GM12864 (cell line): ENCODE measurements at regions not wholly inside any gene's neighbourhood (a gene's known extent, or its start where the extent isn't known, plus 50 kb on each side); places are given as distances from the start of the nearest gene placed in this dataset.
"Not testable (repeated sequence)": the region's sequence is repeated elsewhere in the genome, so short reads cannot be mapped to it uniquely, and the experiment has no call there.

ENCODE experiments used
- DNase-seq: peaks from one replicate; pipeline ENCODE4 v3.0.0-alpha.2; 2011; ENCODE audit warnings: low read depth
- H3K4me3 ChIP-seq: 2 replicates; pipeline ENCODE4 v1.5.1; 2011; ENCODE audit warnings: mild to moderate bottlenecking, low read depth, low read length, control low read depth
- TF ChIP-seq, protein P1 (sequence below): IDR thresholded peaks from 2 replicates; pipeline ENCODE4 v1.5.1; 2011; ENCODE audit warnings: low read depth, mild to moderate bottlenecking, moderate library complexity, low read length, control low read depth, inconsistent platforms; ENCODE audit errors: missing control alignments

DNA sequence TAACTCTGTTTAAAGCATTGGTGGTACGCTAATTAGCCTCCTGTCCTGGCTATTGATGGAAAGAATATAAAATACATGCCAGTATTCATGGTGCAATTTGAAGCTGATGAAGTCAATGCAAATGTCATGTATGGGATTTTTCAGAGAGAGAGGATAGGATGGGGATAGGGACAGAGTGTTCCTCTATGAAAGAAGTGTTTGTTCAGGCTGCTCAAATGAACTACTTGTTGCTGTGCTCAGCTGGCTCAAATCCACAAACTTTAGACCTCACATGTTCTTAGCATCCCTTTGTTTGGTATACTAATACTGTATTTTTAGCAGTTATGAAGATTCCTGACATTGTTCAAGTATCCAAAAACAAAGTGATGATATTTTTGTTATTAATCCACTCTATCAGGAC is 116.5 kb downstream of the SLITRK1 start:
- TF ChIP-seq, protein P1, sequence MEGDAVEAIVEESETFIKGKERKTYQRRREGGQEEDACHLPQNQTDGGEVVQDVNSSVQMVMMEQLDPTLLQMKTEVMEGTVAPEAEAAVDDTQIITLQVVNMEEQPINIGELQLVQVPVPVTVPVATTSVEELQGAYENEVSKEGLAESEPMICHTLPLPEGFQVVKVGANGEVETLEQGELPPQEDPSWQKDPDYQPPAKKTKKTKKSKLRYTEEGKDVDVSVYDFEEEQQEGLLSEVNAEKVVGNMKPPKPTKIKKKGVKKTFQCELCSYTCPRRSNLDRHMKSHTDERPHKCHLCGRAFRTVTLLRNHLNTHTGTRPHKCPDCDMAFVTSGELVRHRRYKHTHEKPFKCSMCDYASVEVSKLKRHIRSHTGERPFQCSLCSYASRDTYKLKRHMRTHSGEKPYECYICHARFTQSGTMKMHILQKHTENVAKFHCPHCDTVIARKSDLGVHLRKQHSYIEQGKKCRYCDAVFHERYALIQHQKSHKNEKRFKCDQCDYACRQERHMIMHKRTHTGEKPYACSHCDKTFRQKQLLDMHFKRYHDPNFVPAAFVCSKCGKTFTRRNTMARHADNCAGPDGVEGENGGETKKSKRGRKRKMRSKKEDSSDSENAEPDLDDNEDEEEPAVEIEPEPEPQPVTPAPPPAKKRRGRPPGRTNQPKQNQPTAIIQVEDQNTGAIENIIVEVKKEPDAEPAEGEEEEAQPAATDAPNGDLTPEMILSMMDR, result no peak
- no peak overlapping the region for H3K4me3 ChIP-seq
- no peak for DNase-seq

DNA sequence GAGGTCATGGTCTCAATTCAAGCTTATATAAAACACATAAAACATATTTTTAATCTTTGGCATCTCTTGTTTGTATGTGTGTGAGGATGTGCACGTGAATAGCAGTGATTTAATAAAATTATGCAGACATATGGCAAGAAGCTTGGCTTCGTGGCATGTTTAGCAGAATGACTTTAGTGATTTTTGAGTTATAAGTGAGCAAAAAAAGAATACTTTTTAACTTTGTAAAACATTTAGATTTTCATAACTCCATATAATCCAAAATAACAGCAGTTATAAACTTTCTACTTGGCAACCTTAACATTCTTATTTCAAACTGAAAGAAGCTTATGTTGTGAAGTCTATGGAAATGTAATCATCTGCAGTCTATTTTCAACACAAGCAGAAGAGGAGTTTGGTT is 120.6 kb downstream of the SLITRK1 start:
- no peak for DNase-seq
- no peak overlapping the region for H3K4me3 ChIP-seq
- TF ChIP-seq, protein P1, result no peak

DNA sequence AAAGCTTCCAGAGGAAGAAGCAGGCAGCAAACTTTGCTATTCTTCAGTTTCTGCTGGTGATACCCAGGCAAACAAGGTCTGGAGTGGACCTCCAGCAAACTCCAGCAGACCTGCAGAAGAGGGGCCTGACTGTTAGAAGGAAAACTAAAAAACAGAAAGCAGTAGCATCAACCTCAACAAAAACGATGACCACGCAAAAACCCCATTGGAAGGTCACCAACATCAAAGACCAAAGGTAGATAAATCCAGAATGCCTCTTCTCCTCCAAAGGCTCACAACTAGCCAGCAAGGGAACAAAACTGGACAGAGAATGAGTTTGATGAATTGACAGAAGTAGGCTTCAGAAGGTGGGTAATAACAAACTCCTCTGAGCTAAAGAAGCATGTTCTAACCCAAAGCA is 127.1 kb downstream of the SLITRK1 start:
- not testable (repeated sequence) for H3K4me3 ChIP-seq, DNase-seq

DNA sequence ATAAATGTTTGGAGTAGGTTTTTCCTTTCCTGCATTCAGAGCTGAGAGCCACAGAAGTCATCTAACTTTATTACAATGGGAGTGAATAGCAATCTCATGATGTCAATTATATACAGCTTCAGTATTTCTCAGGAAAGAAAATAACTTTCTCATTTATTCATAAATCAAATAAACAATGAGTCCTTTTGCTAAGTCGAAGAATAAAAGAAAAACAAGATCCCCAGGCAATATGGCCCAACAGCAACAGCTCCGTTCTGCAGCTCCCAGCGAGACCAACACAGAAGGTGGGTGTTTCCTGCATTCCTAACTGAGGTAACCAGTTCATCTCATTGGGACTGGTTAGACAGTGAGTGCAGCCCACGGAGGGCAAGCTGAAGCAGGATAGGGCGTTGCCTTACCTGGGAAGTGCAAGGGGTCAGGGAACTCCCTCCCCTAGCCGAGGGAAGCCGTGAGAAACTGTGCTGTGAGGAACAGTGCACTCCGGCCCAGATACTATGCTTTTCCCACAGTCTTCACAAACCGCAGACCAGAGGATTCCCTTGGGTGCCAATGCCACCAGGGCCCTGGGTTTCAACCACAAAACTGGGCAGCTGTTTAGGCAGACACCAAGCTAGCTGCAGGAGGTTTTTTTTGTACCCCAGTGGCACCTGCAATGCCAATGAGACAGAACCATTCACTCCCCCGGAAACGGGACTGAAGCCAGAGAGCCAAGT is 128.2 kb downstream of the SLITRK1 start:
- TF ChIP-seq, protein P1, result no peak
- no peak for DNase-seq
- no peak overlapping the region for H3K4me3 ChIP-seq

DNA sequence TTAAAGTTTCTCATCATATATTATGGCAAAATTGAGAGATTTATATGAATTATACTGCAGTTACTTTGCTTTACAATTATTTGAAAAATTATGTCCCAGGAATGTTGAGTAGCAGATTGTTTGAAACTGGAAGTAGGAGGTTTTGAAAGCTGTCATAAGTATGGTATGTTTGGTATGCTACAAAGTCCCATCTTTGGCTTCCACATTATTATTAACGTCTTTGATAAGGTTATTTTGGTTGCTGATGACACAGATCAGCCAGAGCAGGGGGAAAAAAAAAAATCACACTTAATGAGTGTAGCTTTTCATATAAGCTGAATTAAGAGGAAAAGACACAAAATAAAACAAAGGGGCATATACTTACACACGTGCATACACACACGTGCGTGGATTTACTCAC is 130.1 kb downstream of the SLITRK1 start:
- TF ChIP-seq, protein P1, result no peak
- no peak for DNase-seq
- no peak overlapping the region for H3K4me3 ChIP-seq

DNA sequence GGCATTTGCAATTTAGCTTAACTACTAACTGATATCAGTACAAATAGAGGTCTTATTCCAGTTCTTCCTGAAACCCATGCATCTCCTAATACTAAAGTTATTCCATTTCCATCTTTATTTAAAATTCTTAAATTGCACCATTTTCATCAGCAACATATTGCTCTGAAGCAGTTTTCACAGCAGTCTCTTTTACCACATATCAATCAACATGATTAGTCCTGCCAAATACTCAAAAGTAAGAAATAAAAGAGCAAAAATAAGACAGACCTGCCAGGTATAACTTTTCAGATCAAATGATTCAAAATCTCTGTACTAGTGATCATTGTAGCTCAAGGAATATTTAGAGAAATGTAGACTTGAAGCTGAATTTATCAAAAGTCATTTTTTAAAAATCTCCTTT is 141.7 kb downstream of the SLITRK1 start:
- TF ChIP-seq, protein P1, result no peak
- H3K4me3 ChIP-seq, result no peak overlapping the region
- no peak for DNase-seq

DNA sequence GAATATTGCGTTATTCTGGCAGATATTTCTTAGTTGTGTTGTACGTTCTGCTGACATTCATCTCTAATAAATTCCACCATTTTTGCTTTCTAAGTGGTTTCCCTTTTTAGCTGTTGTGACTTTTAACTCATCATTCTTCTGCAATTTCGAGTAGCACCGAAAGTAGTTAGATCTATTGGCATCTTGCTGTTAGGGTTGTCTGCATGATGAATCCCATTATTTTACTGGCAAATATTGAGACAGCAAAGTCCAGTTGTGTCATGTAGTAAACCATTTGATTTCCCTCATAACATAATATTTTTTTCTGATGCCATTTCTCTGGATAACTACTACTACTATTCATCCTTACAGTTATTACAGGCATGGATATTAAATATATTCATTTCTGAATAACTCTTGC is 143.9 kb downstream of the SLITRK1 start:
- DNase-seq, result no peak
- TF ChIP-seq, protein P1, result no peak
- no peak overlapping the region for H3K4me3 ChIP-seq

DNA sequence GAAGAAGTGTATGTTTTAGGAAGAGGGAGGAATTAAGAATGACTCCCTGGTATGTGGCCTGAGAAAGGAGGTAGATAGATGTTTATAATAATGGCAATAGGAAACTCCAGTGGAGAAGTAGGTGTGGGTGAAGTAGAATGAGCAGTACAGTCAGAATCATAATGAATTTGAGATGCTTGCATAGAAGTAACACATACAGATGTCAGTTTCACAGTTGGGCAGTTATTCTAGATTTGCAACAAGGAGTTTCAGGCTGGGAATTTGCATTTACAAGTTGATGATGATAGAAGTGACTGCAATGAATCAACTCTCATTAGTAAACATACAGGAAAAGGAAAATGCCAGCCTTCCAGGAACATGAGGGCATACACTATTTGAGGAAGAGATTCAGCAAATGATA is 149.0 kb downstream of the SLITRK1 start:
- no peak overlapping the region for H3K4me3 ChIP-seq
- DNase-seq, result no peak
- TF ChIP-seq, protein P1, result no peak
